Neural progenitor cell (in vitro differentiated cells): ENCODE measurements at regions not wholly inside any gene's neighbourhood (a gene's known extent, or its start where the extent isn't known, plus 50 kb on each side); places are given as distances from the start of the nearest gene placed in this dataset.

Source experiments
- CTCF ChIP-seq: fragments of 200-600 bp; sonication (generic); IDR thresholded peaks from 2 replicates; pipeline ENCODE4 v1.5.1; 2017; ENCODE audit warnings: antibody characterized with exemption, mild to moderate bottlenecking
- EZH2 ChIP-seq: fragments of 200-600 bp; sonication (generic); IDR thresholded peaks from 2 replicates; pipeline ENCODE4 v1.6.1; 2017; ENCODE audit warnings: antibody characterized with exemption, mild to moderate bottlenecking, moderate library complexity
- EZH2phosphoT487 ChIP-seq: fragments of 200-600 bp; sonication (generic); IDR thresholded peaks from 2 replicates; pipeline ENCODE4 v1.6.1; 2017; ENCODE audit warnings: antibody characterized with exemption

GRCh38 chr20:57957411-57958049 is 247.7 kb upstream of the PMEPA1 start:
- TF ChIP-seq CTCF, result no peak
- no peak for TF ChIP-seq EZH2phosphoT487
- TF ChIP-seq EZH2, result no peak
